SKM-1 (cell line): ENCODE measurements at regions not wholly inside any gene's neighbourhood (a gene's known extent, or its start where the extent isn't known, plus 50 kb on each side); places are given as distances from the start of the nearest gene placed in this dataset.
"Not testable (repeated sequence)": the region's sequence is repeated elsewhere in the genome, so short reads cannot be mapped to it uniquely, and the experiment has no call there.

Experiments
- DNase-seq: peaks from one replicate; lab custom pipeline; 2025; ENCODE audit not compliant: unreplicated experiment; lab: John Stamatoyannopoulos, UW

- DNase-seq = no peak
These were observed 108.7 kb downstream of the SUCLA2 start for GRCh38 chr13:47892374-47892773.

- DNase-seq = no peak
These were observed 110.8 kb downstream of the SUCLA2 start for GRCh38 chr13:47890146-47890814.

GRCh38 chr13:47886314-47886713, 114.8 kb downstream of the SUCLA2 start:
- DNase-seq = no peak

GRCh38 chr13:47875201-47875600, 125.9 kb downstream of the SUCLA2 start:
- peak; percentile 14 for DNase-seq

GRCh38 chr13:47873987-47874386, 127.1 kb downstream of the SUCLA2 start:
- DNase-seq = not testable (repeated sequence)

- DNase-seq = not testable (repeated sequence)
These were observed 127.8 kb downstream of the SUCLA2 start for GRCh38 chr13:47873319-47873718.

GRCh38 chr13:47869776-47870175, 131.3 kb downstream of the SUCLA2 start:
- no peak for DNase-seq

- DNase-seq = no peak
These were observed 135.2 kb downstream of the SUCLA2 start for GRCh38 chr13:47865883-47866282.

- no peak for DNase-seq
These were observed 138.2 kb downstream of the SUCLA2 start for GRCh38 chr13:47862841-47863240.

- no peak for DNase-seq
These were observed 141.9 kb downstream of the SUCLA2 start for GRCh38 chr13:47859165-47859564.

GRCh38 chr13:47858042-47859025, 142.7 kb downstream of the SUCLA2 start:
- no peak for DNase-seq

- no peak for DNase-seq
These were observed 147.8 kb downstream of the SUCLA2 start for GRCh38 chr13:47853236-47853635.

- no peak for DNase-seq
These were observed 154.2 kb downstream of the SUCLA2 start for GRCh38 chr13:47846886-47847285.

- DNase-seq = no peak
These were observed 155.1 kb downstream of the SUCLA2 start for GRCh38 chr13:47845981-47846380.

- DNase-seq = no peak
These were observed 158.1 kb downstream of the SUCLA2 start for GRCh38 chr13:47843005-47843404.

- DNase-seq = no peak
These were observed 159.9 kb downstream of the SUCLA2 start for GRCh38 chr13:47841151-47841550.

- no peak for DNase-seq
These were observed 163.2 kb downstream of the SUCLA2 start for GRCh38 chr13:47837906-47838305.

- DNase-seq = no peak
These were observed 163.8 kb downstream of the SUCLA2 start for GRCh38 chr13:47837104-47837880.

- DNase-seq = no peak
These were observed 165.4 kb downstream of the SUCLA2 start for GRCh38 chr13:47835470-47836228.

GRCh38 chr13:47832458-47832972, 168.6 kb downstream of the SUCLA2 start:
- DNase-seq = no peak
